ENCODE measurements at regions not wholly inside any gene's neighbourhood (a gene's known extent, or its start where the extent isn't known, plus 50 kb on each side); places are given as distances from the start of the nearest gene placed in this dataset.
A peak's percentile ranks its signal among the peaks of the same experiment; 100 is the strongest.

DNA sequence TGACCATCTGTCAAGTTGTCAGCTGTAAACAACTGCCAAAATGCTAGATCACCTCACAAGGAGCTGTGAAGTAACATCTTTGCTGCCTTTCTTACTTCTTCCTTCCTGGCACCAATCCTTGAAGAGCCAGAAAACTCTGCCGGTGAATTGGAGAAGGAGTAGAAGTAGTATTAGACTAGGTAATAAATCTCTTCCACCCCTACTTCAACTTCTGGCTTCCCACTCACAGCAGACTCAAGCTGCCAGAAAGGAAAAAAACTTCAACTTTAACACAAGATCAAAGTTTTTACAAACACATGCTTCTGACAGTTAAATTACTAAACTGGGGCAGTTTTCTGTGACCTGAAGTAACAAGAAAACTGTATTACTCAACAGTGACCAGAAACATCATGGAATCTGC lies 164.7 kb upstream of the SLC7A11 start:
- no peaks in the 10 kb centered on the region for H3K9me3 ChIP-seq (ENCODE audit: low read depth)
- no peak overlapping the region for H3K9ac ChIP-seq
- no peaks in the 10 kb centered on the region for H3K27me3 ChIP-seq (replicated peaks; ENCODE audit: insufficient read depth)
- peak; percentile 30 for DNase-seq
- no peaks in the 10 kb centered on the region; the same call in 1 of the 2 replicates for H3K9me2 ChIP-seq (ENCODE audit: insufficient read depth)
- TF ChIP-seq EZH2phosphoT487 (IDR thresholded peaks at IDR 0.05; ENCODE audit: insufficient read depth, low read depth) (no peak), EZH2 (IDR thresholded peaks at IDR 0.05; ENCODE audit: insufficient read depth, poor library complexity, severe bottlenecking) (no peak)
- 3 to 7% methylated on average over 1 of the region's 1 CpG for WGBS, 2 experiments (ENCODE audit: low coverage in 1 of 2, low lambda C conversion rate in 2 of 2, missing lambda C conversion rate in 2 of 2)
- no peaks in the 10 kb centered on the region for H4K20me1 ChIP-seq (ENCODE audit: insufficient read depth)
- peaks cover 15% of the 10 kb centered on the region; the same call in 1 of the 2 replicates for H3F3A ChIP-seq (ENCODE audit: insufficient read depth)
- H2AFZ ChIP-seq = peak overlapping the region; percentile 68
- in situ Hi-C loops (cut with MboI) = no loop called here
- no peaks in the 10 kb centered on the region for H3K79me2 ChIP-seq (ENCODE audit: insufficient read depth)
- no peaks in the 10 kb centered on the region for H3K36me3 ChIP-seq (ENCODE audit: low read depth)
- H3K27ac ChIP-seq = 0 out of 2 replicates have a peak overlapping the region, but pooled peaks have one; percentile 15
- peaks cover 32% of the 10 kb centered on the region for H3K4me1 ChIP-seq (ENCODE audit: insufficient read depth)
- peak overlapping the region; percentile 48 for H3K4me2 ChIP-seq (ENCODE audit: unreplicated experiment)
- no peak overlapping the region for H3K4me3 ChIP-seq

- Histone ChIP-seq H3K9me2 (ENCODE audit: insufficient read depth) (no peaks in the 10 kb centered on the region; the same call in 1 of the 2 replicates), H3K9ac (no peak overlapping the region), H3K4me1 (ENCODE audit: insufficient read depth) (peaks cover 32% of the 10 kb centered on the region), H3K27me3 (replicated peaks; ENCODE audit: insufficient read depth) (no peaks in the 10 kb centered on the region), H3F3A (ENCODE audit: insufficient read depth) (peaks cover 15% of the 10 kb centered on the region; the same call in 1 of the 2 replicates), H3K4me3 (no peak overlapping the region), H3K4me2 (ENCODE audit: unreplicated experiment) (peak overlapping the region; percentile 48), H3K79me2 (ENCODE audit: insufficient read depth) (no peaks in the 10 kb centered on the region), H4K20me1 (ENCODE audit: insufficient read depth) (no peaks in the 10 kb centered on the region), H3K36me3 (ENCODE audit: low read depth) (no peaks in the 10 kb centered on the region), H3K9me3 (ENCODE audit: low read depth) (no peaks in the 10 kb centered on the region), H2AFZ (no peak overlapping the region), H3K27ac (peak overlapping the region; percentile 15; the same call in 1 of the 2 replicates)
- peak; percentile 83 for DNase-seq
- no peak for TF ChIP-seq EZH2 (IDR thresholded peaks at IDR 0.05; ENCODE audit: insufficient read depth, poor library complexity, severe bottlenecking)
- no peak for TF ChIP-seq EZH2phosphoT487 (IDR thresholded peaks at IDR 0.05; ENCODE audit: insufficient read depth, low read depth)
- in situ Hi-C loops (cut with MboI) = no loop called here
- 0 to 6% methylated on average over 1 of the region's 1 CpG for WGBS, 2 experiments (ENCODE audit: low coverage in 1 of 2, low lambda C conversion rate in 2 of 2, missing lambda C conversion rate in 2 of 2)
Observed at GRCh38 chr4:138405934-138406567, 163.9 kb upstream of the SLC7A11 start.

- in situ Hi-C loops (cut with MboI) = no loop called here
Observed at GRCh38 chr4:138405466-138405891, 163.3 kb upstream of the SLC7A11 start.

GRCh38 chr4:138404801-138405200 lies 162.7 kb upstream of the SLC7A11 start:
- Histone ChIP-seq H3K36me3 (ENCODE audit: low read depth) (no peaks in the 10 kb centered on the region), H3K27me3 (replicated peaks; ENCODE audit: insufficient read depth) (no peaks in the 10 kb centered on the region), H3K4me2 (ENCODE audit: unreplicated experiment) (no peak overlapping the region), H3K27ac (no peak overlapping the region), H3K9ac (no peak overlapping the region), H4K20me1 (ENCODE audit: insufficient read depth) (no peaks in the 10 kb centered on the region), H3K4me1 (ENCODE audit: insufficient read depth) (peaks cover 32% of the 10 kb centered on the region), H3K9me3 (ENCODE audit: low read depth) (no peaks in the 10 kb centered on the region), H3F3A (ENCODE audit: insufficient read depth) (peaks cover 15% of the 10 kb centered on the region; the same call in 1 of the 2 replicates), H3K4me3 (no peak overlapping the region), H2AFZ (no peak overlapping the region), H3K9me2 (ENCODE audit: insufficient read depth) (no peaks in the 10 kb centered on the region; the same call in 1 of the 2 replicates), H3K79me2 (ENCODE audit: insufficient read depth) (no peaks in the 10 kb centered on the region)
- WGBS, 2 experiments (ENCODE audit: low coverage in 1 of 2, low lambda C conversion rate in 2 of 2, missing lambda C conversion rate in 2 of 2) = 95 to 96% methylated on average over 1 of the region's 1 CpG
- in situ Hi-C loops (cut with MboI) = no loop called here
- no peak for TF ChIP-seq EZH2phosphoT487 (IDR thresholded peaks at IDR 0.05; ENCODE audit: insufficient read depth, low read depth)
- TF ChIP-seq EZH2 (IDR thresholded peaks at IDR 0.05; ENCODE audit: insufficient read depth, poor library complexity, severe bottlenecking) = no peak
- DNase-seq = no peak

More at GRCh38 chr4:138405466-138405891, 163.3 kb upstream of the SLC7A11 start:
- Histone ChIP-seq H3K27ac (0 out of 2 replicates have a peak overlapping the region, but pooled peaks have one; percentile 10), H3F3A (ENCODE audit: insufficient read depth) (peaks cover 15% of the 10 kb centered on the region; the same call in 1 of the 2 replicates), H3K79me2 (ENCODE audit: insufficient read depth) (no peaks in the 10 kb centered on the region), H3K36me3 (ENCODE audit: low read depth) (no peaks in the 10 kb centered on the region), H3K9me2 (ENCODE audit: insufficient read depth) (no peaks in the 10 kb centered on the region; the same call in 1 of the 2 replicates), H3K4me2 (ENCODE audit: unreplicated experiment) (no peak overlapping the region), H3K4me3 (no peak overlapping the region), H3K27me3 (replicated peaks; ENCODE audit: insufficient read depth) (no peaks in the 10 kb centered on the region), H3K9me3 (ENCODE audit: low read depth) (no peaks in the 10 kb centered on the region), H3K9ac (no peak overlapping the region), H4K20me1 (ENCODE audit: insufficient read depth) (no peaks in the 10 kb centered on the region), H2AFZ (no peak overlapping the region), H3K4me1 (ENCODE audit: insufficient read depth) (peaks cover 32% of the 10 kb centered on the region)
- TF ChIP-seq EZH2 (IDR thresholded peaks at IDR 0.05; ENCODE audit: insufficient read depth, poor library complexity, severe bottlenecking) = no peak
- TF ChIP-seq EZH2phosphoT487 (IDR thresholded peaks at IDR 0.05; ENCODE audit: insufficient read depth, low read depth) = no peak
- DNase-seq = peak; percentile 37

Measured in GM23248 (cell line).